ENCODE measurements at regions not wholly inside any gene's neighbourhood (a gene's known extent, or its start where the extent isn't known, plus 50 kb on each side); places are given as distances from the start of the nearest gene placed in this dataset.

GRCh38 chr7:31443457-31443856 lies 70.4 kb upstream of the ITPRID1 start:
- peak; percentile 81 for TF ChIP-seq CTCF (IDR thresholded peaks at IDR 0.05; ENCODE audit: low read depth, low read length, missing control alignments)
- no peak overlapping the region for H3K4me3 ChIP-seq (ENCODE audit: low read depth, low read length)
- peak; percentile 23 for DNase-seq (ENCODE audit: low read depth)
- in situ Hi-C loops (cut with HindIII; ENCODE audit: low sequenced_read_pairs) = no loop called here

GRCh38 chr7:31444196-31444595 lies 69.7 kb upstream of the ITPRID1 start:
- no peak for TF ChIP-seq CTCF (IDR thresholded peaks at IDR 0.05; ENCODE audit: low read depth, low read length, missing control alignments)
- in situ Hi-C loops (cut with HindIII; ENCODE audit: low sequenced_read_pairs) = no loop called here
- DNase-seq (ENCODE audit: low read depth) = no peak
- no peak overlapping the region for H3K4me3 ChIP-seq (ENCODE audit: low read depth, low read length)

- in situ Hi-C loops (cut with HindIII; ENCODE audit: low sequenced_read_pairs) = no loop called here
- DNase-seq (ENCODE audit: low read depth) = no peak
- no peak for TF ChIP-seq CTCF (IDR thresholded peaks at IDR 0.05; ENCODE audit: low read depth, low read length, missing control alignments)
- H3K4me3 ChIP-seq (ENCODE audit: low read depth, low read length) = no peak overlapping the region
Observed at GRCh38 chr7:31445686-31446355, 68.1 kb upstream of the ITPRID1 start.

GRCh38 chr7:31448649-31449048 lies 65.2 kb upstream of the ITPRID1 start:
- H3K4me3 ChIP-seq (ENCODE audit: low read depth, low read length) = no peak overlapping the region
- in situ Hi-C loops (cut with HindIII; ENCODE audit: low sequenced_read_pairs) = no loop called here
- no peak for DNase-seq (ENCODE audit: low read depth)
- no peak for TF ChIP-seq CTCF (IDR thresholded peaks at IDR 0.05; ENCODE audit: low read depth, low read length, missing control alignments)

GRCh38 chr7:31455844-31456243 lies 58.0 kb upstream of the ITPRID1 start:
- DNase-seq (ENCODE audit: low read depth) = no peak
- no peak overlapping the region for H3K4me3 ChIP-seq (ENCODE audit: low read depth, low read length)
- in situ Hi-C loops (cut with HindIII; ENCODE audit: low sequenced_read_pairs) = no loop called here
- TF ChIP-seq CTCF (IDR thresholded peaks at IDR 0.05; ENCODE audit: low read depth, low read length, missing control alignments) = no peak

GRCh38 chr7:31456646-31457368 lies 57.1 kb upstream of the ITPRID1 start:
- no peak for DNase-seq (ENCODE audit: low read depth)
- TF ChIP-seq CTCF (IDR thresholded peaks at IDR 0.05; ENCODE audit: low read depth, low read length, missing control alignments) = no peak
- in situ Hi-C loops (cut with HindIII; ENCODE audit: low sequenced_read_pairs) = no loop called here
- no peak overlapping the region for H3K4me3 ChIP-seq (ENCODE audit: low read depth, low read length)
